ENCODE measurements at regions not wholly inside any gene's neighbourhood (a gene's known extent, or its start where the extent isn't known, plus 50 kb on each side); places are given as distances from the start of the nearest gene placed in this dataset.

DNA sequence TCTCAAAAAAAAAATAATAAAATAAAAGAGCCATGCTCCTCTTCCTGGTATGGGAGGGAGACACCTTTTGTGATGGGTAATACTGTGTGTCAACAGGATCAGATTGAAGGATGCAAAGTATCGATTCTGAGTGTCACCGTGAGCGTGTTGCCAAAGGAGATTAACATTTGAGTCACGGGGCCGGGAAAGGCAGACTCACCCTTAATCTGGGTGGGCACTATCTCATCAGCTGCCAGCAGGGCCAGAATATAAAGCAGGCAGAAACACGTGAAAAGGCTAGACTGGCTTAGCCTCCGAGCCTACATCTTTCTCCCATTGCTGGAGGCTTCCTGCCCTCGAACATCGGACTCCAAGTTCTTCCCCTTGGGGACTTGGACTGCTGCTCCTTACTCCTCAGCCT, 95.4 kb downstream of the SHOX start:
- no peak for DNase-seq

GRCh38 chrX:724256-724655, 93.7 kb downstream of the SHOX start:
- no peak for DNase-seq

- DNase-seq: no peak
Observed at GRCh38 chrX:723781-724180, 93.2 kb downstream of the SHOX start.

GRCh38 chrX:721354-721753, 90.8 kb downstream of the SHOX start:
- DNase-seq: no peak

DNA sequence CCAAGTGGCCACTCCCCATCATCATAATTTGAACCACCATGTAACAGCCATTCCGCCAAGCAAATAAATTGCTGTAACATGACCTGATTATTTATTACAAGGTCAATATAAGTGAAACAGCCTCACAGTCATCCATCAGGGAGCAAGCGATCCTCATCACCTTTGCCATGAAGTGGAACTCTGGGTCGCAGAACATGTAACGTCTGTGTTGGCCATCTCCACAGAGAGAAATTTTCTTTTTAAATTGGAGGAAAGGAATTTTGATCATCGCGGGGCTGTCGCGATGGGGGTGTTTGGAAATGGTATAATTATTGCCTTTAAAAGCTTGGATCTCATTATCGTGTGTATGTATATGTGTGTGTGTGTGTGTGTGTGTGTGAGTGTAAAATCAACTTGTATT, 90.2 kb downstream of the SHOX start:
- DNase-seq: no peak

DNA sequence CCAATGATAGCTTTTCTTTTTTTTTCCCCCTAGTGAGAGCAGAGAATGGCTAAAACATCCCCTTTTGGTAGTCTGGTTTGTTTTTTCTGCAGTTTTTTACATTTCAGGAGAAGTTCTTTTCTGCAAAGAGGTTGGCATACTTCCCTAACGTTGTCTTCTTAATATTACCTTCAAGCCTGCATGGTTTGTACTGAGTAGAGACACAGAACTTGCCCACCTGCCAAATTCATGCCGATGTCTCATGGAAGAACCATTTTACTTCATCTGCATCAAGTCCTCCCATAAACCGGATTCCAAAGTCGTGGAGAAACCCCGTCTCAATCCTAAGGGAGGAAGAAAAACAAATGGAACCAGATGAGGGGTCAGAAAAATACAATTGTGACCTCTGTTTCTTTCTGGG, 89.7 kb downstream of the SHOX start:
- DNase-seq: no peak

- no peak for DNase-seq
Observed at GRCh38 chrX:716136-716535, 85.5 kb downstream of the SHOX start.

DNA sequence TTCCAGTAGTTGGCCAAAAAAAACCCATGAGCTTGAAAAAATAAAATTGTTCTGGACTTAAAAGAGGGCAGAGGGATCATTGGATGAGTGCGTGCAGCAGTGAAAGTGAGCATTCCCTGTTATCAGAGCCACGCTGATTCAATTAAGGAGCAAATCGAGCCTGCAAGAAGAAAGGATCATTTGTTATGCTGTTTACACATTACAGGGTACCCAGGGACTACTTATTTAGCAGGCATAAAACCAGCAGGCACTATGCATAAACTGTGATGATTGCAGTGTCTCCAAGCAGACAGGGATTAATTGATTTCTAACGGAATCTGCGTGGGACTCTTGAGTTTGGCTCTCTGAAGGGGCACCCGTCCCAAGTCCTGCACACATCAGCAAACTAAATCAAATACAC, 83.5 kb downstream of the SHOX start:
- no peak for DNase-seq

Data from NCI-H1092 (cell line).